ENCODE measurements at regions not wholly inside any gene's neighbourhood (a gene's known extent, or its start where the extent isn't known, plus 50 kb on each side); places are given as distances from the start of the nearest gene placed in this dataset.
"Not testable (repeated sequence)": the region's sequence is repeated elsewhere in the genome, so short reads cannot be mapped to it uniquely, and the experiment has no call there.

DNA sequence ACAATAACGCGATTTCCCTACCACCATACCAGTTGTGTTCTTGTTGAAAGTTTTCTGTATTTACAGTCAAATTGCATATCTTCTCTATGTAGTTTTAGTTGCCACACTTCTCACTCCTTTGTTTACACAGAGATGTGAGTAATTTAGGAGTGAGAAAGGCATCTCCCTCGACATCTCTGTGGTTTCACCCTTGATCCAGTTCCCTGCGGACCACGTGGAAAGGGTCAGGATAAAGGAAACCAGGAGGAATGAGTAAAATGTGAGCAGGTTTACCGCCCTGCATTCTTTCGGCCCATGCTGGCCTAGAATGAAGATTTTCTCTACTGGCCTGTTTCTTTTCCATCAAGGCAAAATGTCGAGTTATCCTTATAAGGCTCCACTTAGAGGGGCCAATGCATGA, 83.2 kb upstream of the WIPF3 start:
- H3K9me3 ChIP-seq (ENCODE audit: control insufficient read depth in 2 of 2, insufficient read depth in 1 of 2, low read length in 1 of 2); H3K4me3 ChIP-seq (ENCODE audit: low read length in 2 of 2); H3K4me1 ChIP-seq (ENCODE audit: control insufficient read depth in 2 of 2, insufficient read depth in 2 of 2, low read length in 2 of 2); DNase-seq (ENCODE audit: low read depth in 6 of 9, low spot score in 9 of 9); H3K27ac ChIP-seq (ENCODE audit: low read depth in 1 of 2, low read length in 1 of 2); H3K36me3 ChIP-seq (ENCODE audit: control insufficient read depth in 2 of 2, insufficient read depth in 2 of 2, low read length in 1 of 2); H3K27me3 ChIP-seq (ENCODE audit: control insufficient read depth in 2 of 2, insufficient read depth in 1 of 2, low read length in 1 of 2): not testable (repeated sequence)
- WGBS, result 92% methylated on average over 8 of the region's 8 CpGs

DNA sequence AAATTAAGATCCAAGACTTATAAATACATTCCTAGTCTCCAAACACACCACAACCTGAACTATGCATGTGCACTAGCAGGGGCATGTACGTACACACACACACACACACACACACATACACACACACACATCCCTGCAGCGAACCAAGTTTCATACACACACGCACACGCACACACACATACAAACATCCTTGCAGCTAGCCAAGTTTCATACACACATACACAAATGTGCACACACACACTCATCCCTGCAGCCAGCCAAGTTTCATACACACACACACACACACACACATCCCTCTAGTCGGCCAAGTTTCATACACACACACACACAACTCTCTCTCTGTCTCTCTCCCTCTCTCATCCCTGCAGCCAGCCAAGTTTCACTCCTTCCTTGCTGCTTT, 82.7 kb upstream of the WIPF3 start:
- WGBS, result 96% methylated on average over 5 of the region's 5 CpGs
- no peak overlapping the region for H3K4me3 ChIP-seq (ENCODE audit: low read length in 2 of 2)
- H3K4me1 ChIP-seq (ENCODE audit: control insufficient read depth in 2 of 2, insufficient read depth in 2 of 2, low read length in 2 of 2), result no peaks in the 10 kb centered on the region
- DNase-seq (ENCODE audit: low read depth in 6 of 9, low spot score in 9 of 9), result no peak
- no peaks in the 10 kb centered on the region for H3K36me3 ChIP-seq (ENCODE audit: control insufficient read depth in 2 of 2, insufficient read depth in 2 of 2, low read length in 1 of 2)
- H3K9me3 ChIP-seq (ENCODE audit: control insufficient read depth in 2 of 2, insufficient read depth in 1 of 2, low read length in 1 of 2), result no peaks in the 10 kb centered on the region
- H3K27me3 ChIP-seq (ENCODE audit: control insufficient read depth in 2 of 2, insufficient read depth in 1 of 2, low read length in 1 of 2), result no peaks in the 10 kb centered on the region
- H3K27ac ChIP-seq (ENCODE audit: low read depth in 1 of 2, low read length in 1 of 2), result no peak overlapping the region

DNA sequence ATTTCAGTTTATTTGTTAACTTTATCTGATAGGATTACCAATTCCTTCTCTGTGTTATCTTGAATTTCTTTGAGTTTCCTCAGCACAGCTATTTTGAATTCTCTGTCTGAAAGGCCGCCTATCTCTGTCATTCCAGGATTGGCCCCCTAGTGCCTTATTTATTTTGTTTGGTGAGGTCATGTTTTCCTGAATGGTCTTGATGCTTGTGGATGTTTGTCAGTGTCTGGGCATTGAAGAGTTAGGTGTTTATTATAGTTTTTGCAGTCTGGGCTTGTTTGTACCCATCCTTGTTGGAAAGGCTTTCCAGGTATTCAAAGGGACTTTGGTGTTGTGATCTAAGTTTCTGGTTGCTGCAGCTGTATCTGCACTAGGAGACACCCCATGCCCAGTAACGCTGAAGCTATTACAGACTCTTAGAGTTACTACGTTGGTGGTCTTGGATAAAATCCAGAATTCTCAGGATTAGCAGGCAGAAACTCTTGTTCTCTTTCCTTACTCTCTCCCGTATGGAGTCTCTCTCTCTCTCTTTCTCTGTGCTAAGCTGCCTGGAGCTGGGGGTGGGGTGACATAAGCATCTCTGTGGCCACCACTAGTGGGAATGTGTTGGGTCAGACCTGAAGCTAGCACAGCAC, 76.7 kb upstream of the WIPF3 start:
- H3K4me1 ChIP-seq (ENCODE audit: control insufficient read depth in 2 of 2, insufficient read depth in 2 of 2, low read length in 2 of 2); H3K4me3 ChIP-seq (ENCODE audit: low read length in 2 of 2); H3K27ac ChIP-seq (ENCODE audit: low read depth in 1 of 2, low read length in 1 of 2); H3K9me3 ChIP-seq (ENCODE audit: control insufficient read depth in 2 of 2, insufficient read depth in 1 of 2, low read length in 1 of 2); H3K27me3 ChIP-seq (ENCODE audit: control insufficient read depth in 2 of 2, insufficient read depth in 1 of 2, low read length in 1 of 2); DNase-seq (ENCODE audit: low read depth in 6 of 9, low spot score in 9 of 9); H3K36me3 ChIP-seq (ENCODE audit: control insufficient read depth in 2 of 2, insufficient read depth in 2 of 2, low read length in 1 of 2): not testable (repeated sequence)
- WGBS, result 93% methylated on average over 4 of the region's 4 CpGs

GRCh38 chr7:29734246-29734731, 72.0 kb upstream of the WIPF3 start:
- no peak overlapping the region for H3K4me3 ChIP-seq (ENCODE audit: low read length in 2 of 2)
- no peaks in the 10 kb centered on the region for H3K27me3 ChIP-seq (ENCODE audit: control insufficient read depth in 2 of 2, insufficient read depth in 1 of 2, low read length in 1 of 2)
- no peaks in the 10 kb centered on the region for H3K9me3 ChIP-seq (ENCODE audit: control insufficient read depth in 2 of 2, insufficient read depth in 1 of 2, low read length in 1 of 2)
- no peak overlapping the region for H3K27ac ChIP-seq (ENCODE audit: low read depth in 1 of 2, low read length in 1 of 2)
- DNase-seq (ENCODE audit: low read depth in 6 of 9, low spot score in 9 of 9), result no peak
- WGBS, result 91% methylated on average over 3 of the region's 3 CpGs
- H3K36me3 ChIP-seq (ENCODE audit: control insufficient read depth in 2 of 2, insufficient read depth in 2 of 2, low read length in 1 of 2), result no peaks in the 10 kb centered on the region
- no peaks in the 10 kb centered on the region for H3K4me1 ChIP-seq (ENCODE audit: control insufficient read depth in 2 of 2, insufficient read depth in 2 of 2, low read length in 2 of 2)

GRCh38 chr7:29747645-29748245, 58.6 kb upstream of the WIPF3 start:
- not testable (repeated sequence) for H3K4me3 ChIP-seq (ENCODE audit: low read length in 2 of 2); H3K36me3 ChIP-seq (ENCODE audit: control insufficient read depth in 2 of 2, insufficient read depth in 2 of 2, low read length in 1 of 2); H3K27ac ChIP-seq (ENCODE audit: low read depth in 1 of 2, low read length in 1 of 2); H3K27me3 ChIP-seq (ENCODE audit: control insufficient read depth in 2 of 2, insufficient read depth in 1 of 2, low read length in 1 of 2); H3K9me3 ChIP-seq (ENCODE audit: control insufficient read depth in 2 of 2, insufficient read depth in 1 of 2, low read length in 1 of 2); DNase-seq (ENCODE audit: low read depth in 6 of 9, low spot score in 9 of 9); H3K4me1 ChIP-seq (ENCODE audit: control insufficient read depth in 2 of 2, insufficient read depth in 2 of 2, low read length in 2 of 2)
- 84% methylated on average over 5 of the region's 5 CpGs for WGBS

DNA sequence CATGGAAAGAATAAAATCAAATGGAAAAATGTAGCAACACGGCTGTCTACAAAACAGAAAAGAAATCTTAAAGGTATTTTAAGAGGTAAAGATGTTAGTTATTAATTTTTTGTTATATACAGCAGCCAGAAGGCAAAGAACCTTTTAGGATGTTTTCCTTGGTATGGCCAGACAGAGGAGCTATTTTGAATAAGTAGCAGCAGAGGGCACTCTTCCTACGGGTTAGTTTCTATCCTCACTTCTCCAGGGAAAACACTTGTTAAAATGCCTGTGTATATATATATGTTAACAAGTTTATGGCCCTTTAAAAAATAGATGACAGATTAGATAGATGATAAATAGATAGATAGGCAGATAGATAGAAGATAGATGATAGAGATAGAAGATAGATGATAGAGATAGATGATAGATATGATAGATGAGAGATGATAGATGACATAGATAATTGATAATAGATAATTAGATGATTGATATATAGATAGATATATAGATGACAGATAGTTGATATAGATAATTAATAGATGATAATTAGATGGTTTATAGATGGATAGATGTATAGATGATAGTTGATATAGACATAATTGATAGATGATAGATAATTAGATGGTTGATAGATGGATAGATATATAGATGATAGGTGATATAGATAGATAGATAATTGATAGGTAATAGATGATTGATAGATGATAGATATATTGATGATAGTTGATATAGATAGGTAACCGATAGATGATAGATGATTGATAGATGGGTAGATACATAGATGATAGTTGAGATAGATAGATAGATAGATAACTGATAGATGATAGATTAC, 57.8 kb upstream of the WIPF3 start:
- Histone ChIP-seq H3K4me3 (ENCODE audit: low read length in 2 of 2) (no peak overlapping the region), H3K9me3 (ENCODE audit: control insufficient read depth in 2 of 2, insufficient read depth in 1 of 2, low read length in 1 of 2) (no peaks in the 10 kb centered on the region), H3K4me1 (ENCODE audit: control insufficient read depth in 2 of 2, insufficient read depth in 2 of 2, low read length in 2 of 2) (no peaks in the 10 kb centered on the region), H3K36me3 (ENCODE audit: control insufficient read depth in 2 of 2, insufficient read depth in 2 of 2, low read length in 1 of 2) (no peaks in the 10 kb centered on the region), H3K27me3 (ENCODE audit: control insufficient read depth in 2 of 2, insufficient read depth in 1 of 2, low read length in 1 of 2) (no peaks in the 10 kb centered on the region), H3K27ac (ENCODE audit: low read depth in 1 of 2, low read length in 1 of 2) (no peak overlapping the region)
- peak in 3 of 9 donors; percentile 1 to 12 (median 11) for DNase-seq (ENCODE audit: low read depth in 6 of 9, low spot score in 9 of 9)
- 35% methylated on average over 3 of the region's 3 CpGs for WGBS

DNA sequence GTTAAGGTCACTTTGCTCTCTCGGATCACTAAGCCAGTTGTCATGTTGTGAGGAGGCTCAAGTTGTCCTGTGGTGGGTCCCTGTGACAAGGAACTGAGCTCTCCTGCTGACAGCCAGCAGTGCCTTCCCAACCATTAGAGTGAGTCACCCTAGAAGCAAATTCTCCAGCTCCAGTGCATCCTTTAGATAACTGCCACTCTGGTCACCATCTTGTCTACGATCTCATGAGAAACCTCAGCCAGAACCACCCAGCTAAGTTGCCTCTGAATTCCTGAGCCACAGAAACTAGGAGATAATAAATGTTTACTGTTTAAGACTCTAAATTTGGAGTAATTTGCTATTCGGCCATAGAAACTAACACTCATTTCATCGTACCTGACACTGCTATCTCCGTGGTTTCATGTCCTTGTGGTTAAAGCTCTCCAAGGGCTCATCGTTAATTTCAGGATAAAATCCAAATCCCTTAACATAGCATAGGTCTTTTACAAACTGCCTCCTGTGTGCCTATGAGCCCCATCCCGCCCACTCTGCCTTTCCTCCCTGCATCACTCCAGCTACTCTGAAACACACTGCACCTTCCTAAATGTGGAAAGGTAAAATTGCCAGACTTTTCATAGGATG, 56.5 kb upstream of the WIPF3 start:
- DNase-seq (ENCODE audit: low read depth in 6 of 9, low spot score in 9 of 9), result no peak
- no peaks in the 10 kb centered on the region for H3K4me1 ChIP-seq (ENCODE audit: control insufficient read depth in 2 of 2, insufficient read depth in 2 of 2, low read length in 2 of 2)
- no peaks in the 10 kb centered on the region for H3K9me3 ChIP-seq (ENCODE audit: control insufficient read depth in 2 of 2, insufficient read depth in 1 of 2, low read length in 1 of 2)
- H3K36me3 ChIP-seq (ENCODE audit: control insufficient read depth in 2 of 2, insufficient read depth in 2 of 2, low read length in 1 of 2), result no peaks in the 10 kb centered on the region
- no peak overlapping the region for H3K27ac ChIP-seq (ENCODE audit: low read depth in 1 of 2, low read length in 1 of 2)
- WGBS, result 93% methylated on average over 7 of the region's 7 CpGs
- H3K4me3 ChIP-seq (ENCODE audit: low read length in 2 of 2), result no peak overlapping the region
- no peaks in the 10 kb centered on the region for H3K27me3 ChIP-seq (ENCODE audit: control insufficient read depth in 2 of 2, insufficient read depth in 1 of 2, low read length in 1 of 2)

DNA sequence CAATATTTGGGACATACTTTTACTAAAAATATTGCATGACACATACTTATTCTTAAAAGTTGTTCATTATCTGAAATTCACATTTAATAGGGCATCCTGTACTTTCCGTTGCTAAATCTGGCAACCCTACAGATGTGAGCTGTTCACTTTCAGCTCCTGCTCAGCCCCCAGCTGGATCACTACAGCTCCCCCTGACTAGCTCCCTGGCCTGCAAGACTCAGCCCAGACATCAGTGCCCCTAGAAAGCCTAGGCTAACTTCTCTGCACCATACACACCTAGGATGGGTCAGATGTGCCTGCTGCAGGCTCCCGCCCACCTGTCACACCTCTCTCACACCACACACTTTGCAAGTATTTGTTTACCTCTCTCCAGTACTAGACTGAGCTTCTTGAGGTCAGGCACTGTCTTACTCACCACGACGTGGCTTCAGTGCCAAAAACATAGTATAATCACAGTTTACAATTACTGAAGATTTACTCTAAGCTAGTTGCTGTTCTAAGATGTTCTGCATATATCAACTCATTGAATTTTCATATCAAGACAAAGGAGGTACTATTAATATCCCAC, 55.9 kb upstream of the WIPF3 start:
- H3K4me1 ChIP-seq (ENCODE audit: control insufficient read depth in 2 of 2, insufficient read depth in 2 of 2, low read length in 2 of 2); DNase-seq (ENCODE audit: low read depth in 6 of 9, low spot score in 9 of 9); H3K27ac ChIP-seq (ENCODE audit: low read depth in 1 of 2, low read length in 1 of 2); H3K27me3 ChIP-seq (ENCODE audit: control insufficient read depth in 2 of 2, insufficient read depth in 1 of 2, low read length in 1 of 2); H3K36me3 ChIP-seq (ENCODE audit: control insufficient read depth in 2 of 2, insufficient read depth in 2 of 2, low read length in 1 of 2); H3K9me3 ChIP-seq (ENCODE audit: control insufficient read depth in 2 of 2, insufficient read depth in 1 of 2, low read length in 1 of 2); H3K4me3 ChIP-seq (ENCODE audit: low read length in 2 of 2): not testable (repeated sequence)
- WGBS, result 90% methylated on average over 4 of the region's 4 CpGs

GRCh38 chr7:29751012-29751411, 55.3 kb upstream of the WIPF3 start:
- H3K27me3 ChIP-seq (ENCODE audit: control insufficient read depth in 2 of 2, insufficient read depth in 1 of 2, low read length in 1 of 2); H3K27ac ChIP-seq (ENCODE audit: low read depth in 1 of 2, low read length in 1 of 2); H3K4me1 ChIP-seq (ENCODE audit: control insufficient read depth in 2 of 2, insufficient read depth in 2 of 2, low read length in 2 of 2); H3K36me3 ChIP-seq (ENCODE audit: control insufficient read depth in 2 of 2, insufficient read depth in 2 of 2, low read length in 1 of 2); H3K4me3 ChIP-seq (ENCODE audit: low read length in 2 of 2); DNase-seq (ENCODE audit: low read depth in 6 of 9, low spot score in 9 of 9); H3K9me3 ChIP-seq (ENCODE audit: control insufficient read depth in 2 of 2, insufficient read depth in 1 of 2, low read length in 1 of 2): not testable (repeated sequence)
- 97% methylated on average over 4 of the region's 4 CpGs for WGBS

Data from thymus (tissue), 11 donors.